ENCODE measurements at regions not wholly inside any gene's neighbourhood (a gene's known extent, or its start where the extent isn't known, plus 50 kb on each side); places are given as distances from the start of the nearest gene placed in this dataset.
A peak's percentile ranks its signal among the peaks of the same experiment; 100 is the strongest.

GRCh38 chr22:48952256-48953102 lies 875.2 kb downstream of the BRD1 start:
- no peak for DNase-seq

DNA sequence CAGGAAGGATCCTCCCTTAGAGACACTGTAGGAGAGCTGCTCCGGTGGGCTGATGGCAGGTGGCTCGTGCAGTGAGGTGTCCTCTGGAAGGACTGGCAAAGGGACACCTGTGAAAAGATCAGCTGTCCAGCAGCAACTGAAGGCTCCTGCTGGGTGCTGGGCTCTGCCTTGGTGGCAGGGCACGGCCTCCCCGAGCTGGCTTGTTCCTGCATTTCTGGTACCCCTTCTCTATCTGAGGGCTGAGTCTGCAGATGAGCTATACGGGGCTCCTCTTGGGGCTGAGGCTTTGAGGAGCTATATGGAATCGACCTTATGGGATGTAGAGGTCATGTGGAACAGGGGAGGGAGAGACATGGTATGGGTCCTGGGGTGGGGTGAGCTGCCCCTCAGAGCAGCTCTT lies 875.8 kb downstream of the BRD1 start:
- no peak for DNase-seq

DNA sequence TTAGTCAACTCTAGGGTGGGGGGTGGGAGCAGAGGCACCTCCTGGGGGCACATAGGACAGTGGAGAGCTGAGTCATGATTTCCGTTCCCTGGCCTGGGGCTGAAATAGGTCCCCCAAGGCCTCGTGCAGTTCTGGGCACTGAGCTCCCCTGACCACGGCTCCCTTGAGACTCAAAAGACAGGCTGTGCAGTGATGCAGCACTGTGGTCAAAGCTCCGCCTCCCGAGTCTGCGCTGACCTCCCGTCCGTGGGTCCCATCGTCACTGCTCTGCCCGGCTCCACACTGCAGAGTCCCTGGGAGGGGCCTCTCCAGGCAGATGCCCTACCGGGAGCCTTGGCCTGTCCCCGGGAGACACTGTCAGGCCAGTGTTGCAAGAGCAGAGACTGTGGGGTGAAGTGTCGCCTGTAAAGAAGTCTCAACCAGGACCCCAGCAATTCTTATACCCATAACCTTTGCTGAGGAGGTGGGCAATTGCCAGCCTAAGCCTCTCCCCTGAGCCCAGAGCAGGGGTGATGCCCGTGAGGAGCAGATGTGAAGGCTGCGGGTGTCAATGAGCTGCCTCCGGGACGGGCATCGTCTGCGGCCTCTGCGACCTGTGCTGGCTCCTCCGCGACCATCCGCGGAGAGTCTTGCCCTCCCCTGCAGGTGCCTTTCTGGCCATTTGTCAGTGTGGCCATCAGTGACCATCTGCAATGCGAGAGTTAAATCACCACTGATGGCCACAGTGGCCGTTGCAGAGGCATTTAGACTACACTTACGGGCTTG lies 877.3 kb downstream of the BRD1 start:
- DNase-seq, result no peak

DNA sequence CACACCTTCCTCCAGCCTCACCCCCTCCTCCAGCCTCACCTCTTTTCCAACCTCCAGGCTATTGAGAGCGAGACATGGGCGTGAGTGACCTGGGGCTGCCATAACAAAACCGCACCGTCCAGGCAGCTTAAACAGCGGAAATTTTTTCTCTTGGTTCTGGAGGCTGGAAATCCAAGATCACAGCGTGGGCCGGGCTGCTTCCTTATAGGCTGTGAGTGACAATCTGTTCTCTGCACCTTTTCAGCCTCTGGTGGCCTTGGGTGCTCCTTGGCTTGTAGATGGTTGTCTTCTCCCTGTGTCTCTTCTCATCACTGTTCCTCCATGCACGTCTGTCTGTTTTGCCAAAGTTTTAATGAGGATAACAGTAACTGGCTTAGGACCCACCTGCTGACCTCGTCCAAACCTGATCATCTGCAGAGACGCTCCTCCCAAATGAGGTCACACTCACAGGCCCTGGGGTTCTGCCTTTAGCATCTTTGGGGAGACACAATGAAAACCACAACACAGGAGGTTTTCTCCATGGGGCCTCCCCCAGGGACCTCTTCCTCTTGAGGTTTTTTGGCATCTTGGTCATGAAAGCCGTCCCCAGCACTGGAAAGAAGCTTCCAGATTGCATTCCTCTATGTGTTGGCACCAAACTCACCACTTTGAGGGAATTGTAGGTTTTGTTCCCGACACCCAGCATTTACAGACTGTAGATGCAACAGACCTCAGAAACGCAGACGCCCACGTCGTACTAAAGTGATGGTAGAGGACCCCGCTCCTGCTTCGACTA lies 878.1 kb downstream of the BRD1 start:
- no peak for DNase-seq

GRCh38 chr22:48948575-48949170 lies 879.0 kb downstream of the BRD1 start:
- no peak for DNase-seq

- DNase-seq, result no peak
Observed at GRCh38 chr22:48947636-48948035, 880.0 kb downstream of the BRD1 start.

GRCh38 chr22:48945621-48946458 lies 881.8 kb downstream of the BRD1 start:
- no peak for DNase-seq

DNA sequence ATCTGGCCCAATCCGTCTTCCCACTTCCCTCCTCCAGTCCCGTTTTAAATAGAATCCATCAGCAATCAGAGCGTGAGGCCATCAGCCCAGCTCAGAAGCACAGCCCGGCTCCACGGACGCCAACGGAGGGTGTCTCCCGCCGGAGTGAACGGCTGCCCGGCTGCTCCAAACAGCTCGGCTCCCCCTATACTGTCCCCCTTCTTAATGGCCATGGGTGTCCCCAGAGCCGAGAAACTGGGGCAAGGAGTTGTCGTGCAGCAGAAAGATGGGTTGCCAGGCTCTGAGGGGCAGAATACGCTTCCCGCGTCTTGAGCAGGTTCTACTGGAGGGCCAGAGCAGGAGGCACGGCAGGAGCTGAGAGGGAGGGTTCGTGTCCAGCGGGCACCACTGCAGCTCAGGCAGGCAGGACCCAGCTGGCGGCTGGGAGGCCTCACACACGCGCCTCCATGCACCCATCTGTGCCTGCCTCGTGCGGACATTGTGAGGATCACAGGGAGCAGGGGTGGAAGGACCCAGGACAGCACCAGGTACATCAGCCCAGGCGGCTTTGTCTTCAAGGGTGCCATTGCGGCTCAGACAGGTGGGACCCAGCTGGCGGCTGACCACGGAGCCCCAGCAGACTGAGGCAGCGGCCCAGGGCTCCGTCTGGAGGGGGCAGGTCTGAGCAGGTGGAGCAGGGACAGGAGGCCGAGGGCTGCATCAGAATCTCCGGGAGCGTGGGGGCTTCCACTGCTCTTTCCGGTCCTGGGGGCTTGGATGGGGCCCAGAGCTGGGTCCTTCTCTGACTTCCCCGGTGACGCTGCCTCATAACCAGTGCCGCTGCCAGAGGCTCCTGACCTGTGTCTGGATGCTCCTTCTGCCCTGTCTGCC lies 882.7 kb downstream of the BRD1 start:
- no peak for DNase-seq

- DNase-seq, result no peak
Observed at GRCh38 chr22:48944433-48944750, 883.3 kb downstream of the BRD1 start.

DNA sequence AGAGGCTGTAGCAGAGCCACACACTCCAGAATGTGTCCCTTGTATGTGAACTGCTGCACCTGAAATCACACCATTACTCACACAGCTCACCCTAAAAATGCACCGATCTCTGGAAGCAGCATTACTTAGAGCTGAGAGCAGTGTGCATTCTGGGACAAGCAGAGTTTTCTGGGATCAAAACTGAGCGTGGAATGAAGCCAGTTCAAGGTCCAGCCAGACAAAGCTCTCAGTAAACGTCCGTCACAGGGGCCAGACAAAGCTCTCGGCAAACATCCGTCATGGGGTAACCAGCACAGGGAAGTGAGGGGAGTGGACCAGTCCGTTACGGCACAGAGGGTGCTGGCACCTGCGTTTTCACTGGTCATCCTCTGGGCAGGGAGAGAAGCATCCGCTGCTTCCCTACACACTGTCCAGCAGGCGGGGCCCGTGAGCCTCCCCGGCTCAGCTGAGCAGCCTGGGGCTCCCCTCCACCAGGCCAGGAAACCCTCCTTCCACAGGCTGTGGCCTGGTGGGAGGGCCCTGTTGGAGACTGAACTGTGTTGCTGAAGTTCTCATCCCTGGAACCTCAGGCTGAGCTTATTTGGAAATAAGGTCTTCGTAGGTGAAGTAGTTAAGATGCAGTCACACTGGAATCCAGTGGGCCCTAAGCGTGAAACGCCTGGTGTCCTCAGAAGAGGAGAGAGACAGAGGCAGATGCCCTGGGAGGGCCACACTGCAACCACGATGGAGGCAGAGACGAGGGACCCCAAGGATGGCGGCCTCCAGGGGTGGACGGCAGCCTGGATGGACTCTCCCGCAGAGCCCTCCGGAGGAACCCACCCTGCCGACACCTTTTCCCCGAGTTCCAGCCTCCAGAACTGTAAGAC lies 883.9 kb downstream of the BRD1 start:
- DNase-seq, result peak; percentile 12

- DNase-seq, result no peak
Observed at GRCh38 chr22:48942698-48943566, 884.7 kb downstream of the BRD1 start.

DNA sequence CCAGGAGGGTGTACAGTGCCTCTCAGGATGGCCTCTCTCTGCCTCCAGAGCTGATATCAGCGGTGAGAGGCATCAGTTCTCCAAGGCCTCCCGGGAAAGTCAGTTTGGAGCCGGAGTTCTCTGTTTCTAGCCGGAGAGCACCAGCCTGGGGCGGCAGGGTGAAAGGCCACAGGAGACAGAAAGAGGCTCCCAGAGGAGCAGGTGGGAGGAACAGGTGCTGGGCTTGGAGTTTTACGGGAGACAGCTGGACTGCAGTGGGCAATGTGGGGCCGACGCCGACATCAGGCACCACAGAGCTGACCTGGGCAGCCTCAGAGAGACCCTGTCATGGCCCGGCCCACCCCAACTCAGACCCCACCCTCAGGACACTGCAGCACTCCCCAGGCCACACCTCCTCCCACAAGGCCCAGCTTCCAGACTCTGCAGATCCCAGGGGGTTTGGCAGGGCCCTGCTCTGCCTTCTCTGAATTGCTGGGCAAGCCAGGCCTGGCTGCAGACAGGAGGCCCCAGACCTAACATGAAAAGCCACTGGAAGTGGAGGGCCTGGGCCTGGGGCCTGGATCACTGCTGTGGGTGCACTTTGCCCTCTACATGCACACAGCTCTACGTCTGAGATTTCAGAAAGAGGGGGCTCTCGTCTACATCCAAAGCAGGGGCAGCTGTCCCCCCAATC lies 885.6 kb downstream of the BRD1 start:
- DNase-seq, result no peak

DNA sequence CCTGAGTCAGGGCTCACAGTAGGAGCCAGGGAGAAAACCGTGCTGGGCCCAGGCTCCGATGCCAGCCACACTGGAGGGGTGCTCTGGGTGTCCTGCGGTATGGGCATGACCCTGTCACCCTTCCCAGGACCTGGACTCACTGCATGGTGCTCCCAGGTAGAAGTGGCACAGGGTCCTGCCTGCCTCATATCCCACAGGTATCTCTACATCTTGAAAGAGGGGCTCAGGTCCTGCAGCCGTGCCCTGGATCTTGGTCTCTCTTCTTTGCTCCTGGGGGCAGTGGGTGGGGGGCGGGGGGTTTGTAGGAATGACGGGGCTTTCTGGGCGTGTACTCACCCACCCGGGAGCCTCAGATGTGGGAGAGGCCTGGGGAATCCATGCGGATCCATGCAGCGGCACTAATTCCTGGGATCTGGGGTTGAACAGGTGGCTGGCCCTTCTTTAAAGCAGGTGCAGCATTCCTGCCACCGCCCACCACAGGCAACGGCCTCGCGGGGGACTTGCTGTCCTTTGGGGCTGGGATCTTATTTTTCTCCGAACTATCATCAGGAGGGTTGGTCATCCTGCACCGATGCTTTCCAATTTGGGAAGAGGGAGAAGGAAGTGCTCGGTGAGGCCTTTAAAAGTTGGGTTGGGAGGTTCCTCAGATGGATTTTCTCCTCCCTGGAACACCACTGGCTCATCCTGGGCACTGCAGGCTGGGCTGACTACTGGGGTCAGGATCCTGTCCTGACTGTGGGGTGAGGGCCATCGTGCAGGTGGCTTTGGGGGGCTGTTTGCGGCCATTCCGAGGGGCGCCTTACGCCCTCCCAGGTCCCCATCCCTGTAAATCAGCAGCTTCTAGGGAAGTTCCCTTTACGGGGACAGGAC lies 886.4 kb downstream of the BRD1 start:
- DNase-seq, result no peak

- no peak for DNase-seq
Observed at GRCh38 chr22:48940266-48941032, 887.2 kb downstream of the BRD1 start.

DNA sequence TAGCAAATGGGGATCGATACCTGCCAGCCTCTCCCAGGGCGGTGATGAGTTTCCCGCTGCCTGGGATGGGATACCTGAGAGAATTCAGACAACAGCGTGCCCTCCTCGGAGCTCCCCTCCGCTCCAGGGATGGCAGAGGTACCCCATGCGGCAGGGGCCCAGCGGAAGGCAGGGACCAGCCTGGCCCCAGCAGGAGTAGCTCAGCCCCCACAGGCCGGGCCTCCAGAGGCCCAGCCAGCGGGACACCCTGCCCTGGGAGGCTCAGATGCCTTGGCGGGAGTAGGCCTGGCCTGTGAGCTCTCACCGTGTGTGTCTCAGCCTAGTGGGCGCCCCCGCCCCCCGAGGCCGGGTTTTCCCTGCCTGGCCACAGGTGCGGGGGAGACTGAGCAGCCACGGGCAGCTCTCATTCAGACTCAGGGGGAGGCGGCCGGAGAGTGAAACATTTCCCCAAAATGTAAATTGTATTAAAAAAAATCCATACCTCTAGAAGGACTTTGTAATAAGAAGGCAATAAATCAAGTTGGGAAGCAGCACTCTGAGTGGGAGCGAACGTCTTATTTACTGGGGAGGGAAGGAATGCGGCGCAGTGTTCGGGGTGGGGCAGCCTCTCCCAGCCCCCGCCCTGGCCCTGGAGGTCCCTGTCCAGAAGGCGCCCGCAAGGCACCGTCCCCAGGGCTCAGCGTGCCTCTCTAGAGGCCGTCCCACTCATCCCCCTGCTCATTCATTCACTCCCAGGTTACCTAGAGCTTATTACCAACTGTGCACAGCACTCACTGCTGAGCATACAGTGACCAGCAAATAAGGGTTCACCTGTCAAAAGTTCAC lies 888.0 kb downstream of the BRD1 start:
- no peak for DNase-seq

- no peak for DNase-seq
Observed at GRCh38 chr22:48938741-48939140, 888.9 kb downstream of the BRD1 start.
